ENCODE measurements at regions not wholly inside any gene's neighbourhood (a gene's known extent, or its start where the extent isn't known, plus 50 kb on each side); places are given as distances from the start of the nearest gene placed in this dataset.

GRCh38 chr1:71273334-71273733 is 192.5 kb upstream of the ZRANB2 start:
- Histone ChIP-seq H3K27ac (ENCODE audit: low read length) (no peak overlapping the region), H3K9me3 (ENCODE audit: control insufficient read depth, insufficient read depth, low read depth, low read length) (no peaks in the 10 kb centered on the region), H3K4me3 (ENCODE audit: low read depth in 2 of 2, low read length in 2 of 2) (no peak overlapping the region), H3K4me1 (ENCODE audit: control insufficient read depth, insufficient read depth, low read length) (no peaks in the 10 kb centered on the region), H3K36me3 (ENCODE audit: control insufficient read depth, insufficient read depth, low read length) (no peaks in the 10 kb centered on the region), H3K27me3 (ENCODE audit: control insufficient read depth, insufficient read depth, low read length) (no peaks in the 10 kb centered on the region)
- no TSS peak for BruUV-seq (replicated peaks)
- ChIA-PET CTCF (no interaction called here), POLR2A (no interaction called here)
- in situ Hi-C loops (cut with HindIII; ENCODE audit: low pct_unique_long_range_greater_than_20kb, low sequenced_read_pairs) = no loop called here
- intact Hi-C loops (cut with micrococcal nuclease; ENCODE audit: unreplicated experiment) = no loop called here
- no peak for ATAC-seq
- no peak for TF ChIP-seq TCF7L2 (IDR thresholded peaks at IDR 0.05; ENCODE audit: low read depth, low read length)
- DNase-seq (ENCODE audit: low read depth, low spot score) = no peak

DNA sequence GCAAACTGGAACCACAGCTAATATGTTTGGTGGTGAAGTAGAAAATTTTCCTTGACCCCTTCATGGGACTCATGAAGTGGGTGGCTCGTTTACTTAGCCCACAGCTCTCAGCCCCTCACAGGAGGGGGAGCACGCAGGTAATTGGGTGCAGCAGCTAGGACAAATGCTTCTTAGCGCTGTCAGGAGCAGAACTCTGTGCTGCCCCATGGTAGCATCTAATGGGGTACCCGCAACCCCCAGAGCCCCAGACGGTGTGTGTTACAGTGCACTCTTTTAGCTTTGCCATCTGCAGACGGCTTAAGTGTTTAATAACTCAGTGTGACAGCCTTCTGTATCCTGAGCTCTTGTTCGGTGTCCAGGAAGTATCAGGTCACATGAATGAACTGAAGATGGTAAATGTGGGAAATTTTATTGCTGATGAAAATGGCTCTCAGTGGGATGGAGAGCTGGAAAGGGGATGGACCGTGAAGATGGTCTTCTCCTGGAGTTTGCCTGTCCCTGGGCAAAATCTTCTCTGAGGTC is 189.6 kb upstream of the ZRANB2 start:
- Histone ChIP-seq H3K4me1 (ENCODE audit: control insufficient read depth, insufficient read depth, low read length) (no peaks in the 10 kb centered on the region), H3K27ac (ENCODE audit: low read length) (no peak overlapping the region), H3K36me3 (ENCODE audit: control insufficient read depth, insufficient read depth, low read length) (no peaks in the 10 kb centered on the region), H3K4me3 (ENCODE audit: low read depth in 2 of 2, low read length in 2 of 2) (no peak overlapping the region), H3K27me3 (ENCODE audit: control insufficient read depth, insufficient read depth, low read length) (no peaks in the 10 kb centered on the region), H3K9me3 (ENCODE audit: control insufficient read depth, insufficient read depth, low read depth, low read length) (no peaks in the 10 kb centered on the region)
- BruUV-seq (replicated peaks) = no TSS peak
- ATAC-seq (no peak), DNase-seq (ENCODE audit: low read depth, low spot score) (no peak)
- intact Hi-C loops (cut with micrococcal nuclease; ENCODE audit: unreplicated experiment) (no loop called here), in situ Hi-C loops (cut with HindIII; ENCODE audit: low pct_unique_long_range_greater_than_20kb, low sequenced_read_pairs) (no loop called here)
- TF ChIP-seq POLR2AphosphoS5 (IDR thresholded peaks at IDR 0.05; ENCODE audit: low read depth, low read length) (no peak), SIN3A (IDR thresholded peaks at IDR 0.05; ENCODE audit: borderline replicate concordance, insufficient read depth, low read depth, low read length) (no peak), TCF7L2 (IDR thresholded peaks at IDR 0.05; ENCODE audit: low read depth, low read length) (no peak)
- TF ChIP-seq, protein P1, sequence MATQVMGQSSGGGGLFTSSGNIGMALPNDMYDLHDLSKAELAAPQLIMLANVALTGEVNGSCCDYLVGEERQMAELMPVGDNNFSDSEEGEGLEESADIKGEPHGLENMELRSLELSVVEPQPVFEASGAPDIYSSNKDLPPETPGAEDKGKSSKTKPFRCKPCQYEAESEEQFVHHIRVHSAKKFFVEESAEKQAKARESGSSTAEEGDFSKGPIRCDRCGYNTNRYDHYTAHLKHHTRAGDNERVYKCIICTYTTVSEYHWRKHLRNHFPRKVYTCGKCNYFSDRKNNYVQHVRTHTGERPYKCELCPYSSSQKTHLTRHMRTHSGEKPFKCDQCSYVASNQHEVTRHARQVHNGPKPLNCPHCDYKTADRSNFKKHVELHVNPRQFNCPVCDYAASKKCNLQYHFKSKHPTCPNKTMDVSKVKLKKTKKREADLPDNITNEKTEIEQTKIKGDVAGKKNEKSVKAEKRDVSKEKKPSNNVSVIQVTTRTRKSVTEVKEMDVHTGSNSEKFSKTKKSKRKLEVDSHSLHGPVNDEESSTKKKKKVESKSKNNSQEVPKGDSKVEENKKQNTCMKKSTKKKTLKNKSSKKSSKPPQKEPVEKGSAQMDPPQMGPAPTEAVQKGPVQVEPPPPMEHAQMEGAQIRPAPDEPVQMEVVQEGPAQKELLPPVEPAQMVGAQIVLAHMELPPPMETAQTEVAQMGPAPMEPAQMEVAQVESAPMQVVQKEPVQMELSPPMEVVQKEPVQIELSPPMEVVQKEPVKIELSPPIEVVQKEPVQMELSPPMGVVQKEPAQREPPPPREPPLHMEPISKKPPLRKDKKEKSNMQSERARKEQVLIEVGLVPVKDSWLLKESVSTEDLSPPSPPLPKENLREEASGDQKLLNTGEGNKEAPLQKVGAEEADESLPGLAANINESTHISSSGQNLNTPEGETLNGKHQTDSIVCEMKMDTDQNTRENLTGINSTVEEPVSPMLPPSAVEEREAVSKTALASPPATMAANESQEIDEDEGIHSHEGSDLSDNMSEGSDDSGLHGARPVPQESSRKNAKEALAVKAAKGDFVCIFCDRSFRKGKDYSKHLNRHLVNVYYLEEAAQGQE (IDR thresholded peaks at IDR 0.05; ENCODE audit: insufficient read depth in 1 of 2, low read depth in 2 of 2, low read length in 1 of 2) = no peak
- TF ChIP-seq, protein P2, sequence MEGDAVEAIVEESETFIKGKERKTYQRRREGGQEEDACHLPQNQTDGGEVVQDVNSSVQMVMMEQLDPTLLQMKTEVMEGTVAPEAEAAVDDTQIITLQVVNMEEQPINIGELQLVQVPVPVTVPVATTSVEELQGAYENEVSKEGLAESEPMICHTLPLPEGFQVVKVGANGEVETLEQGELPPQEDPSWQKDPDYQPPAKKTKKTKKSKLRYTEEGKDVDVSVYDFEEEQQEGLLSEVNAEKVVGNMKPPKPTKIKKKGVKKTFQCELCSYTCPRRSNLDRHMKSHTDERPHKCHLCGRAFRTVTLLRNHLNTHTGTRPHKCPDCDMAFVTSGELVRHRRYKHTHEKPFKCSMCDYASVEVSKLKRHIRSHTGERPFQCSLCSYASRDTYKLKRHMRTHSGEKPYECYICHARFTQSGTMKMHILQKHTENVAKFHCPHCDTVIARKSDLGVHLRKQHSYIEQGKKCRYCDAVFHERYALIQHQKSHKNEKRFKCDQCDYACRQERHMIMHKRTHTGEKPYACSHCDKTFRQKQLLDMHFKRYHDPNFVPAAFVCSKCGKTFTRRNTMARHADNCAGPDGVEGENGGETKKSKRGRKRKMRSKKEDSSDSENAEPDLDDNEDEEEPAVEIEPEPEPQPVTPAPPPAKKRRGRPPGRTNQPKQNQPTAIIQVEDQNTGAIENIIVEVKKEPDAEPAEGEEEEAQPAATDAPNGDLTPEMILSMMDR (IDR thresholded peaks at IDR 0.05) = no peak
- POLR2A ChIA-PET = no interaction called here
- CTCF ChIA-PET = no interaction called here

DNA sequence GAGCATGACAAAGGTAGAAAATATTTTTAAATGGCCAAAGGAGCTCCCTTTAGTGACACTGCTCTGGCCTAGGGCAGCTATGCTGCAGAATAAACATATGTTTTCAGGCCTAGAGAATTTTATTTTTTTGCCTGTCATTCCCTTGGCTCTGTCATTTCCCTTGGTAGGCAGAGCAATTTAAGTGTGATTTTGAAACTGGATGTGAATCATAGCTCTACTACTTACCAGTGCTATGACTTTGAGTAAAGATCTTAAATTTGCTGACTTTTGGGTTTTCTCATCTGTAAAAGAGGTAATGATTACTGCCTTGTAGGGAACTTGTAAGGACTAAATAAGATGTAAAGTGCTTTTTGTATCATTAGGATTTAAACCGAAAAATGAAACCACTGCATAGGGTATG is 189.0 kb upstream of the ZRANB2 start:
- Histone ChIP-seq H3K4me1 (ENCODE audit: control insufficient read depth, insufficient read depth, low read length) (no peaks in the 10 kb centered on the region), H3K4me3 (ENCODE audit: low read depth in 2 of 2, low read length in 2 of 2) (no peak overlapping the region), H3K27ac (ENCODE audit: low read length) (no peak overlapping the region), H3K9me3 (ENCODE audit: control insufficient read depth, insufficient read depth, low read depth, low read length) (no peaks in the 10 kb centered on the region), H3K36me3 (ENCODE audit: control insufficient read depth, insufficient read depth, low read length) (no peaks in the 10 kb centered on the region), H3K27me3 (ENCODE audit: control insufficient read depth, insufficient read depth, low read length) (no peaks in the 10 kb centered on the region)
- ATAC-seq (no peak), DNase-seq (ENCODE audit: low read depth, low spot score) (no peak)
- ChIA-PET CTCF (no interaction called here), POLR2A (no interaction called here)
- intact Hi-C loops (cut with micrococcal nuclease; ENCODE audit: unreplicated experiment) = no loop called here
- BruUV-seq (replicated peaks) = no TSS peak
- in situ Hi-C loops (cut with HindIII; ENCODE audit: low pct_unique_long_range_greater_than_20kb, low sequenced_read_pairs) = no loop called here
- TF ChIP-seq, protein P1 (IDR thresholded peaks at IDR 0.05; ENCODE audit: insufficient read depth in 1 of 2, low read depth in 2 of 2, low read length in 1 of 2) = no peak
- TF ChIP-seq, protein P2 (IDR thresholded peaks at IDR 0.05) = no peak
- TF ChIP-seq POLR2AphosphoS5 (IDR thresholded peaks at IDR 0.05; ENCODE audit: low read depth, low read length) (no peak), TCF7L2 (IDR thresholded peaks at IDR 0.05; ENCODE audit: low read depth, low read length) (no peak), SIN3A (IDR thresholded peaks at IDR 0.05; ENCODE audit: borderline replicate concordance, insufficient read depth, low read depth, low read length) (no peak)
